22Rv1 (cell line): ENCODE measurements at regions not wholly inside any gene's neighbourhood (a gene's known extent, or its start where the extent isn't known, plus 50 kb on each side); places are given as distances from the start of the nearest gene placed in this dataset.

Source experiments
- H3K27ac ChIP-seq: fragments of 450-650 bp; 2 replicates; pipeline ENCODE4 v1.5.1; 2017
- ZFX ChIP-seq: fragments of 450-650 bp; IDR thresholded peaks from 2 replicates; pipeline ENCODE4 v1.6.1; 2017; ENCODE audit warnings: antibody characterized with exemption, borderline replicate concordance
- TF ChIP-seq, protein P1 (sequence below): fragments of 450-650 bp; IDR thresholded peaks from 2 replicates; pipeline ENCODE4 v1.5.1; 2017; ENCODE audit warnings: mild to moderate bottlenecking

GRCh38 chr4:55284331-55284730, 61.7 kb upstream of the SRD5A3 start:
- TF ChIP-seq ZFX, result no peak
- TF ChIP-seq, protein P1, sequence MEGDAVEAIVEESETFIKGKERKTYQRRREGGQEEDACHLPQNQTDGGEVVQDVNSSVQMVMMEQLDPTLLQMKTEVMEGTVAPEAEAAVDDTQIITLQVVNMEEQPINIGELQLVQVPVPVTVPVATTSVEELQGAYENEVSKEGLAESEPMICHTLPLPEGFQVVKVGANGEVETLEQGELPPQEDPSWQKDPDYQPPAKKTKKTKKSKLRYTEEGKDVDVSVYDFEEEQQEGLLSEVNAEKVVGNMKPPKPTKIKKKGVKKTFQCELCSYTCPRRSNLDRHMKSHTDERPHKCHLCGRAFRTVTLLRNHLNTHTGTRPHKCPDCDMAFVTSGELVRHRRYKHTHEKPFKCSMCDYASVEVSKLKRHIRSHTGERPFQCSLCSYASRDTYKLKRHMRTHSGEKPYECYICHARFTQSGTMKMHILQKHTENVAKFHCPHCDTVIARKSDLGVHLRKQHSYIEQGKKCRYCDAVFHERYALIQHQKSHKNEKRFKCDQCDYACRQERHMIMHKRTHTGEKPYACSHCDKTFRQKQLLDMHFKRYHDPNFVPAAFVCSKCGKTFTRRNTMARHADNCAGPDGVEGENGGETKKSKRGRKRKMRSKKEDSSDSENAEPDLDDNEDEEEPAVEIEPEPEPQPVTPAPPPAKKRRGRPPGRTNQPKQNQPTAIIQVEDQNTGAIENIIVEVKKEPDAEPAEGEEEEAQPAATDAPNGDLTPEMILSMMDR, result no peak
- no peak overlapping the region for H3K27ac ChIP-seq

- no peak overlapping the region for H3K27ac ChIP-seq
- TF ChIP-seq, protein P1, result no peak
- no peak for TF ChIP-seq ZFX
These were observed 54.8 kb upstream of the SRD5A3 start for GRCh38 chr4:55291227-55291640.

GRCh38 chr4:55296096-55296495, 49.9 kb upstream of the SRD5A3 start:
- TF ChIP-seq ZFX, result no peak
- TF ChIP-seq, protein P1, result no peak
- no peak overlapping the region for H3K27ac ChIP-seq
